NT2/D1 (cell line): ENCODE measurements at regions not wholly inside any gene's neighbourhood (a gene's known extent, or its start where the extent isn't known, plus 50 kb on each side); places are given as distances from the start of the nearest gene placed in this dataset.

Experiments
- YY1 ChIP-seq: IDR thresholded peaks from 2 replicates; pipeline ENCODE4 v1.6.1; 2011; ENCODE audit not compliant: insufficient read length, insufficient read depth
- ZNF274 ChIP-seq: IDR thresholded peaks from 2 replicates; pipeline ENCODE4 v1.6.1; 2011; ENCODE audit warnings: mild to moderate bottlenecking, low read depth, low read length

DNA sequence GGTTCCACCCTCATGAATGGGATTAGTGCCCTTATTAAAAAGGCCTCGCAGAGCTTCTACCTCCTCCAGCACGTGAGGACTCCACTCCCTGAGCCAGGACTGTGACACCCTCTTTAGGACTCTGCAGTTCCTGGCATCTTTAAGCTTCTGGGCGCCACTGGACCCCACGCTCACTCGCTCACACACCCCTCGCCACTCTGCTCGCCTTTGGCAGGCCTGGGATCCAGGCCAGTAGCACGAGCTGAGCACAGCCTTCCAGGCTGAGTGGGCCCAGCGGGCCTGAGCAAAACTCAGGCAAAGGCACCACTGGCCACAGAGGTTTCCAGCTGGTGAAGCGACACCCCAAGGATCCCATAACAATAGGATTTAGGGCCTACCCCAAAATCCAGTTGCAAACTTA is 107.9 kb upstream of the GPC1 start:
- TF ChIP-seq YY1 (no peak), ZNF274 (no peak)
